ENCODE measurements at regions not wholly inside any gene's neighbourhood (a gene's known extent, or its start where the extent isn't known, plus 50 kb on each side); places are given as distances from the start of the nearest gene placed in this dataset.
"Not testable (repeated sequence)": the region's sequence is repeated elsewhere in the genome, so short reads cannot be mapped to it uniquely, and the experiment has no call there.

DNA sequence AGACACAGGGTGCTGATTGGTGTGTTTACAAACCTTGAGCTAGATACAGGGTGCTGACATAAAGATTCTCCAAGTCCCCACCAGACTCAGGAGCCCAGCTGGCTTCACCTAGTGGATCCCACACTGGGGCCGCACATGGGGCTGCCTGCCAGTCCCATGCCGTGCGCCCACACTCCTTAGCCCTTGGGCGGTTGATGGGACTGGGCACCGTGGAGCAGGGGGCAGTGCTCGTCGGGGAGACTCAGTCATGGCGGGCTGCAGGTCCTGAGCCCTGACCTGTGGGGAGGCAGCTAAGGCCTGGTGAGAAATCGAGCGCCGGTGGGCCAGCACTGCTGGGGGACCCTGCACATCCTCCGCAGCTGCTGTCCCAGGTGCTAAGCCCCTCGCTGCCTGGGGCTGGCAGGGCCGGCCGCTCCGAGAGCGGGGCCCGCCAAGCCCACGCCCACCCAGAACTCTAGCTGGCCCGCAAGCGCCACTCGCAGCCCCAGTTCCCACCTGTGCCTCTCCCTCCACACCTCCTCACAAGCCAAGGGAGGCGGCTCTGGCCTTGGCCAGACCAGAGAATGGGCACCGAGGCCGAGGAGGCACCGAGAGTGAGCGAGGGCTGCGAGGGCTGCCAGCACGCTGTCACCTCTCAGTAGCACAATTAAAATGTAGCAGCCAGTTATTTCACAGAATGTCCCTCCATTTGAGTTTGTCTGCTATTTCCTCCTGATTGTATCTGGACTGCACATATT lies 76.1 kb upstream of the PNPLA4 start:
- no peak overlapping the region for H3K4me3 ChIP-seq (ENCODE audit: low read length)
- TF ChIP-seq CTCF (conservative IDR thresholded peaks at IDR 0.05; ENCODE audit: low read depth, low read length) = no peak
- DNase-seq (ENCODE audit: low read depth) = no peak

GRCh38 chrX:7996851-7997250 lies 69.6 kb upstream of the PNPLA4 start:
- TF ChIP-seq CTCF (conservative IDR thresholded peaks at IDR 0.05; ENCODE audit: low read depth, low read length) = no peak
- no peak overlapping the region for H3K4me3 ChIP-seq (ENCODE audit: low read length)
- no peak for DNase-seq (ENCODE audit: low read depth)

- TF ChIP-seq CTCF (conservative IDR thresholded peaks at IDR 0.05; ENCODE audit: low read depth, low read length) = peak; percentile 52
- no peak overlapping the region for H3K4me3 ChIP-seq (ENCODE audit: low read length)
- no peak for DNase-seq (ENCODE audit: low read depth)
Measured at GRCh38 chrX:7996414-7996813, 69.2 kb upstream of the PNPLA4 start.

DNA sequence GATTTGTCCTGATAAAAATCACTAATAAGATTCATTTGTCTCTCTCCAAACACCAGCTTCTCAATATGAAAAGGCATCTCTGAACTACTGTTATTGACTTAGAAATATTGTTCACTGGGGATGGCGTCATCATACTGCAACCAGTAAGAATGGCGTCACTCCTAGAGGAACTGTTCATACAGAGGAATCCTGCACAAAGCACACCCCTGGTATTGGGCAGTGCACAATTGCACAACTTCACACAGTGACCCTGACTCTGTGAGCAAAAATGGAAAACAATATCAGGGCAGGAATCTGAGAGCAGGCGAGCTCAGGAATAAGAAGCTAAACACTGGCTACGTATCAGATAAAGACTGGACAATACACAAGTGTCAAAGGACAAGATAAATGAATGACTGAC lies 66.7 kb upstream of the PNPLA4 start:
- DNase-seq (ENCODE audit: low read depth) = no peak
- TF ChIP-seq CTCF (conservative IDR thresholded peaks at IDR 0.05; ENCODE audit: low read depth, low read length) = no peak
- no peak overlapping the region for H3K4me3 ChIP-seq (ENCODE audit: low read length)

DNA sequence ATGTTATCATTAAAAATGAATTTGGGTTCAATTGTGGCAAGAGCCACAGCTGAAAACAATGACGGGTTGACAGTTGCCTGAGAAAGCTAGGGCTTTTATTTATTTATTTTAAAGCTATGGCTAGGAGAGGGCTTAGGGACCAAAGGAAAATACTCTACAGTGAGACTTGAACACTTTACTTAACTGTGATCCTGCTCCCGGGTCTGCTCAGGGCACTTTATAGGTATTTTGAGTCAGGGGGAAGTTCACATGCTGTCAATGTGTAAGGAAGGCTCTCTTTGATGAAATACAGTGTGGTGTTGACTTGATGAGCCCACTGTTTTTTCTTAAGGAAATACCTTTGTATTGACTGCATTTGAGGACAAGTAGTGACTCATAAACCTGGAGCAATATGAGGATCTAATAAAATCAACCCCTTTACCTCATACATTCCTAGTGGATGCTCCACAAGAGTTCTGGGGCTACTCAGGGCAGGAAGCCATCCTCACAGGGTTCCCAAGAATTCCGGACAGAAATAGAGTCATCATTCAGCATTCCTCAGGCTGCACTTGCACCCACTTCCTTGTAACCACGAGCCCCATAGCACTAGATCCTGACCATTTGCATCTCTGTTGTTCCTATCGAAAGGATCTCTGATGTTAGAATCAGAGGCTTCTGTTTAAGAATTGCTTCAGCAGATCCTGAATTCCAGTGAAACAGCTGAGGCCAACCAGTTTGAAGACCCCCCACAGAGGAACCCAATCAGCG lies 61.0 kb upstream of the PNPLA4 start:
- DNase-seq (ENCODE audit: low read depth); H3K4me3 ChIP-seq (ENCODE audit: low read length): not testable (repeated sequence)

- no peak for TF ChIP-seq CTCF (conservative IDR thresholded peaks at IDR 0.05; ENCODE audit: low read depth, low read length)
- no peak overlapping the region for H3K4me3 ChIP-seq (ENCODE audit: low read length)
- no peak for DNase-seq (ENCODE audit: low read depth)
Measured at GRCh38 chrX:7987160-7988012, 60.2 kb upstream of the PNPLA4 start.

DNA sequence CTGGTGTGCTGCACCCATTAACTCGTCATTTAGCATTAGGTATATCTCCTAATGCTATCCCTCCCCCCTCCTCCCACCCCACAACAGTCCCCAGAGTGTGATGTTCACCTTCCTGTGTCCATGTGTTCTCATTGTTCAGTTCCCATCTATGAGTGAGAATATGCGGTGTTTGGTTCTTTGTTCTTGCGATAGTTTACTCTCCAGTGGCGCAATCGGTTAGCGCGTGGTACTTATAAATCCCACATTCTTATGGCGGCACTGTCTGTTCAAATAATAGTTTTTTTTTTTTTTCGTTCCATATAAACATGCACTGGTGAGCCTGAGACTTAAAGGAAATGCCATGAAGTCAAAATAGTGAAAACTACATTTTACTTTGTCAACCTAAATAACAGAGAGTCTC lies 59.5 kb upstream of the PNPLA4 start:
- DNase-seq (ENCODE audit: low read depth) = not testable (repeated sequence)

More for the DNA sequence above, 59.5 kb upstream of the PNPLA4 start:
- not testable (repeated sequence) for H3K4me3 ChIP-seq (ENCODE audit: low read length)

Measured in retinal pigment epithelial cell (primary cell).